ENCODE measurements at regions not wholly inside any gene's neighbourhood (a gene's known extent, or its start where the extent isn't known, plus 50 kb on each side); places are given as distances from the start of the nearest gene placed in this dataset.

GRCh38 chr17:51381262-51381661 lies 120.9 kb downstream of the UTP18 start:
- DNase-seq (ENCODE audit: low read depth in 1 of 2, low spot score in 1 of 2), result no peak
- no peak for TF ChIP-seq GABPA (IDR thresholded peaks at IDR 0.05; ENCODE audit: low read depth)
- TF ChIP-seq SPI1 (IDR thresholded peaks at IDR 0.05; ENCODE audit: borderline replicate concordance, low read depth), result no peak
- TF ChIP-seq REST (IDR thresholded peaks at IDR 0.05; ENCODE audit: insufficient replicate concordance, low read depth), result no peak
- TF ChIP-seq, protein P1, sequence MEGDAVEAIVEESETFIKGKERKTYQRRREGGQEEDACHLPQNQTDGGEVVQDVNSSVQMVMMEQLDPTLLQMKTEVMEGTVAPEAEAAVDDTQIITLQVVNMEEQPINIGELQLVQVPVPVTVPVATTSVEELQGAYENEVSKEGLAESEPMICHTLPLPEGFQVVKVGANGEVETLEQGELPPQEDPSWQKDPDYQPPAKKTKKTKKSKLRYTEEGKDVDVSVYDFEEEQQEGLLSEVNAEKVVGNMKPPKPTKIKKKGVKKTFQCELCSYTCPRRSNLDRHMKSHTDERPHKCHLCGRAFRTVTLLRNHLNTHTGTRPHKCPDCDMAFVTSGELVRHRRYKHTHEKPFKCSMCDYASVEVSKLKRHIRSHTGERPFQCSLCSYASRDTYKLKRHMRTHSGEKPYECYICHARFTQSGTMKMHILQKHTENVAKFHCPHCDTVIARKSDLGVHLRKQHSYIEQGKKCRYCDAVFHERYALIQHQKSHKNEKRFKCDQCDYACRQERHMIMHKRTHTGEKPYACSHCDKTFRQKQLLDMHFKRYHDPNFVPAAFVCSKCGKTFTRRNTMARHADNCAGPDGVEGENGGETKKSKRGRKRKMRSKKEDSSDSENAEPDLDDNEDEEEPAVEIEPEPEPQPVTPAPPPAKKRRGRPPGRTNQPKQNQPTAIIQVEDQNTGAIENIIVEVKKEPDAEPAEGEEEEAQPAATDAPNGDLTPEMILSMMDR (IDR thresholded peaks at IDR 0.05; ENCODE audit: insufficient read depth, low read length), result no peak
- TF ChIP-seq POLR2AphosphoS5 (IDR thresholded peaks at IDR 0.05; ENCODE audit: low read depth), result no peak

GRCh38 chr17:51385208-51385607 lies 124.9 kb downstream of the UTP18 start:
- Histone ChIP-seq H3K27ac (replicated peaks) (no peak overlapping the region), H3K4me3 (replicated peaks; ENCODE audit: insufficient read depth, low read length) (no peak overlapping the region), H3K27me3 (ENCODE audit: insufficient read depth, poor library complexity, severe bottlenecking) (peaks cover 4% of the 10 kb centered on the region)
- no peak for DNase-seq (ENCODE audit: low read depth in 1 of 2, low spot score in 1 of 2)
- no peak for TF ChIP-seq SPI1 (IDR thresholded peaks at IDR 0.05; ENCODE audit: borderline replicate concordance, low read depth)
- TF ChIP-seq, protein P1 (IDR thresholded peaks at IDR 0.05; ENCODE audit: insufficient read depth, low read length), result no peak
- no peak for TF ChIP-seq POLR2AphosphoS5 (IDR thresholded peaks at IDR 0.05; ENCODE audit: low read depth)
- no peak for TF ChIP-seq GABPA (IDR thresholded peaks at IDR 0.05; ENCODE audit: low read depth)
- TF ChIP-seq REST (IDR thresholded peaks at IDR 0.05; ENCODE audit: insufficient replicate concordance, low read depth), result no peak

More at GRCh38 chr17:51381262-51381661, 120.9 kb downstream of the UTP18 start:
- no peak overlapping the region for H3K27ac ChIP-seq (replicated peaks)
- no peak overlapping the region for H3K4me3 ChIP-seq (replicated peaks; ENCODE audit: insufficient read depth, low read length)
- no peaks in the 10 kb centered on the region for H3K27me3 ChIP-seq (ENCODE audit: insufficient read depth, poor library complexity, severe bottlenecking)

DNA sequence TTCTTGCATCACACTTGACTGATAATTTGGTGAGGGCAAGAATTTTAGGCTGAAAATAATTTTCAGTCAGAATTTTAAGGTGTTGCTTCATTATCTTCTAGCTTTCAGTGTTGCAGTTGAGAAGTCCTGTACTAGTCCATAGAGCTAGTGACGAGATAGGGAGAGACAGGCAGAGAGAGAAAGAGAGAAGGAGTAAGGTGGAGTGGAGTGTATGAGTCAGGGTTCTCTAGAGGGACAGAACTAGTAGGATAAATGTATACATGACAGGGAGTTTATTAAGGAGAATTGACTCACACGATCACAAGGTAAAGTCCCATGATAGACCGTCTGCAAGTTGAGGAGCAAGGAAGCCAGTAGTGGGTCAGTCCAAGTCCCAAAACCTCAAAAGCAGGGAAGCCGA lies 127.2 kb downstream of the UTP18 start:
- Histone ChIP-seq H3K4me3 (replicated peaks; ENCODE audit: insufficient read depth, low read length) (no peak overlapping the region), H3K27me3 (ENCODE audit: insufficient read depth, poor library complexity, severe bottlenecking) (peaks cover 4% of the 10 kb centered on the region), H3K27ac (replicated peaks) (no peak overlapping the region)
- no peak for TF ChIP-seq SPI1 (IDR thresholded peaks at IDR 0.05; ENCODE audit: borderline replicate concordance, low read depth)
- no peak for TF ChIP-seq REST (IDR thresholded peaks at IDR 0.05; ENCODE audit: insufficient replicate concordance, low read depth)
- no peak for TF ChIP-seq GABPA (IDR thresholded peaks at IDR 0.05; ENCODE audit: low read depth)
- TF ChIP-seq, protein P1 (IDR thresholded peaks at IDR 0.05; ENCODE audit: insufficient read depth, low read length), result no peak
- no peak for TF ChIP-seq POLR2AphosphoS5 (IDR thresholded peaks at IDR 0.05; ENCODE audit: low read depth)
- no peak for DNase-seq (ENCODE audit: low read depth in 1 of 2, low spot score in 1 of 2)
